ENCODE measurements at regions not wholly inside any gene's neighbourhood (a gene's known extent, or its start where the extent isn't known, plus 50 kb on each side); places are given as distances from the start of the nearest gene placed in this dataset.

DNA sequence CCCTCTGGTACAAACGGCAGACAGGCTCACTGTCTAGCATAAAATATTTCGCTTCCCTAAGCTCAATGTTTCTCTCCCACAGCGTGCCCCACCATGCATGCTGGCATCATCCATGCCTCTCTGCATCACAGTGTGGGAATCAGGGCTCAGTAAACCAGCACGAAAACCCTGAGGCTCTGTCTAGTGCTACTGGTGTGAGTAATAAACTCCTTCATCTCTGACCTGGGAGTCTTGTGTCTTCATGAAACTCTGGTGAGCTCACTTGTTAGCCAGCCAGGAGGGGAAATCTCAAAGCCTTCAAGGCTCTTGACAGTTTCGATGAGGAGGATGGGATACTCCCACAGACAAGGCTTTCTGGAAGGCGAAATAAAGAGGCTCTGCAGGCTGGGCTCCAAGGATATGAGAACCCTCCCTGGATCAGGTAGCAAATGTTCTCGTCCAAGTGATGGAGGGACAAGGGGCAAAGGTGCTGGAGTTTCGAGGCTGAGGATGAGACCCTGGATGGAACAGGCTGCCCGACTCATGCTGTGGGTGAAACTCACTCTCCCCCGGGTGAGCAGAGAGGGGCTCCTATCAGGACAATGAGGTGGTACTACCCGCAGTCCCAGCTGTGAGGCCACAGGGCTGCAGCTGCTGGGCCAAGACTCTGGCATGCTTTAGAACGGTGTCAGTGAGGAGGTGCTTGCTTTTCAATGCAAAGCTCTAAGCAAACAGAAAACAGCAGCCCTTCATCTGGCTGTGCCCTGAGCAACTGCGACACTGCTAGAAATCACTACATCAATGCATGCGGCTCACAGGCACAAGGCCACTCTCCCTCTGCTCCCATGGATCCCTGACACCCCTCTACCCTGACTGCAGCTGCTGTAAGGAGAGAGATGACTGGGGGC is 69.3 kb downstream of the SHANK2 start:
- Mint-ChIP-seq H3K27me3 (ENCODE audit: low read depth) (peaks cover 8% of the 10 kb centered on the region), H3K4me1 (no peaks in the 10 kb centered on the region), H3K4me3 (no peak overlapping the region), H3K27ac (ENCODE audit: unreplicated experiment) (no peak overlapping the region), H3K9me3 (no peaks in the 10 kb centered on the region), H3K36me3 (ENCODE audit: low read depth) (no peaks in the 10 kb centered on the region)
- no peak for DNase-seq (ENCODE audit: low read depth, low spot score)
- TF ChIP-seq, protein P1, sequence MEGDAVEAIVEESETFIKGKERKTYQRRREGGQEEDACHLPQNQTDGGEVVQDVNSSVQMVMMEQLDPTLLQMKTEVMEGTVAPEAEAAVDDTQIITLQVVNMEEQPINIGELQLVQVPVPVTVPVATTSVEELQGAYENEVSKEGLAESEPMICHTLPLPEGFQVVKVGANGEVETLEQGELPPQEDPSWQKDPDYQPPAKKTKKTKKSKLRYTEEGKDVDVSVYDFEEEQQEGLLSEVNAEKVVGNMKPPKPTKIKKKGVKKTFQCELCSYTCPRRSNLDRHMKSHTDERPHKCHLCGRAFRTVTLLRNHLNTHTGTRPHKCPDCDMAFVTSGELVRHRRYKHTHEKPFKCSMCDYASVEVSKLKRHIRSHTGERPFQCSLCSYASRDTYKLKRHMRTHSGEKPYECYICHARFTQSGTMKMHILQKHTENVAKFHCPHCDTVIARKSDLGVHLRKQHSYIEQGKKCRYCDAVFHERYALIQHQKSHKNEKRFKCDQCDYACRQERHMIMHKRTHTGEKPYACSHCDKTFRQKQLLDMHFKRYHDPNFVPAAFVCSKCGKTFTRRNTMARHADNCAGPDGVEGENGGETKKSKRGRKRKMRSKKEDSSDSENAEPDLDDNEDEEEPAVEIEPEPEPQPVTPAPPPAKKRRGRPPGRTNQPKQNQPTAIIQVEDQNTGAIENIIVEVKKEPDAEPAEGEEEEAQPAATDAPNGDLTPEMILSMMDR (conservative IDR thresholded peaks at IDR 0.05) = no peak

DNA sequence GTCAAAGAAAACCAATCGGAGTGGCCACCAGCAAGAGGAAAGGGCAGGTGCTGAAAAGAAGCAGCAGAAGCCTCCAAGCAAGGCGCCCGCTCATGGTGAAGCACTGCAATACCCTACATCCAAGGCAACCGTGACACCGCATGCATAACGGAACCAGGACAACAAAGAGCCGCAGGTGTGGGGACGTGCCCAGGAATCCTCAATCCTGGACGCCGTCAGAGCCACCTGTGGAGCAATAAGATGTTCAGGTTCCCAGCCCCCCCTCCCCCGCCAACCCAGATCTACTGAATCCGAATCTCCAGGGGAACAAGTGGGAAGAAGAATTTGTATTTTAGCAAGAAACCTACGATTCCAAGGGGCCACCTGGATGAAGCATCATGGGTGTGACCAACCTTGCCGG is 70.8 kb downstream of the SHANK2 start:
- H3K27me3 Mint-ChIP-seq (ENCODE audit: low read depth) = peaks cover 8% of the 10 kb centered on the region
- H3K4me3 Mint-ChIP-seq = no peak overlapping the region
- no peaks in the 10 kb centered on the region for H3K4me1 Mint-ChIP-seq
- TF ChIP-seq, protein P1 (conservative IDR thresholded peaks at IDR 0.05) = no peak
- peaks cover 5% of the 10 kb centered on the region for H3K9me3 Mint-ChIP-seq
- peaks cover 4% of the 10 kb centered on the region for H3K36me3 Mint-ChIP-seq (ENCODE audit: low read depth)
- no peak for DNase-seq (ENCODE audit: low read depth, low spot score)
- peak overlapping the region; percentile 50 for H3K27ac Mint-ChIP-seq (ENCODE audit: unreplicated experiment)

DNA sequence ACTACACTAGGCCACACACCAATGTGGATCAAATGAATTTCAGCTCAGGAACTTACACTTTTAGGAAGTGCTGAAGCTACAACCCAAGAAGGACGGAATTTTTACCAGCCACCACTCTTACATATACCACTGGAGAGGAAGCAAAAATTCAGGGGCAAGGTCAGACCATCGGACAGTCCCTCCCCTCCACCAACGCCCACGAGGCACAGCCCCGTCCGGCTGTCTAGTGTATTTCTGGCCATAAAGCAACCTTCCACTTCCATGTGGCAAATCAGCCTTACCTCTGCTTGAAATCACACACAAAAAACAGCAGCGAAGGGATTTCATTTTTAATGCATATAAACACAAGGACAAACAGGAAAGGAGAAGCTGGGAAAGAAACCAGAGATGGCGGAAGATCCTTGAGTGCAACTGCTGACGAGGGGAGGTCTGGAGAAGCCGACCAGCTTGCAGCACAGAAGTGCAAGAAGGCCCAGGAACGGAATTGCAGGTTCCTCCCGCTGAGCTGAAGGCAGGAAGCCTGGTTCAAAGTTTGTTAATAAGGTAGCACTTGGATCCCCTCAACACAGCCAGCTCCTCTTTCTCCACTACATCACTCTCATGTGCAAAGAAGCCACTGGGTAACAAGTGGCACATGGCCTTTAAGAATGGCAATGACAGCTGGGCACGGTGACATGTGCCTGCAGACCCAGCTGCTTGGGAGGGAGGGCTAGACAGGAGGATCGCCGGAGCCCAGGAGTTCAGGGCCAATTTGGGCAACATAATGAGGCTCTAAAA is 71.5 kb downstream of the SHANK2 start:
- TF ChIP-seq, protein P1 (conservative IDR thresholded peaks at IDR 0.05) = no peak
- peaks cover 8% of the 10 kb centered on the region for H3K9me3 Mint-ChIP-seq
- H3K4me1 Mint-ChIP-seq = no peaks in the 10 kb centered on the region
- peaks cover 4% of the 10 kb centered on the region for H3K36me3 Mint-ChIP-seq (ENCODE audit: low read depth)
- no peak for DNase-seq (ENCODE audit: low read depth, low spot score)
- peak overlapping the region; percentile 50 for H3K27ac Mint-ChIP-seq (ENCODE audit: unreplicated experiment)
- no peak overlapping the region for H3K4me3 Mint-ChIP-seq
- H3K27me3 Mint-ChIP-seq (ENCODE audit: low read depth) = peaks cover 8% of the 10 kb centered on the region

DNA sequence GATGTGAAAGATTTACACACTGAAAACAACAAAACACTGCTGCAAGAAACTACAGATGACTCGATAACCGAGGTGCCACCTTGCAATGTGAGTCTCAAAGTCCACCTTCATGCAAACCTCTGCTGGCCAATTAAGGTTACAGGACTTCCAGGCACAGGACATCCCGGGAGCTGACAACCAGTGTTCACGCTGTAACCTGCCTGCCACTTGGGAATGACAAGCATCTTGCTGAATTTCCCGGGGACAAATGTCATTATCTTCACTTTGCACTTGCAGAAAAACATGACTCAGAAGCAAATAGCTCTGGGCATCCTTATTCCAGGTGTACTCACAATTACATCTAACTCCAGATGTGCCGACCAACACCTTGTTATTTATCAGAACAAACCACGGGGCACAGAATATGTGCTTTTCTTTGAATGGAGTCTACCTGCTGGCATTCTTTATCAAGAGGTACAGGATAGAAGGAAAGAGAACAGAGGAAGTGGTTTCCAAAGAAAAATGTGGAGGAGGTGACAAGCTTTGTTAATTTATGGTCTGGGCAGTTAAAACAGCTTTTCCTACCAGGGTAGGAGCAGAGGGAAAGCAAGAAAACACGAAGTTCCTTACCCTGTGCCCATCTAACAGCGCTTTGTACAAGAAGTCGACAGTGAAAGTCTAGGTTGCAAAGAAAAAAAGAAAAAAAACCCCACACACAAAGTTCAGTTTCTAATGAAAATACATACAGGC is 72.3 kb downstream of the SHANK2 start:
- Mint-ChIP-seq H3K4me3 (no peak overlapping the region), H3K36me3 (ENCODE audit: low read depth) (peaks cover 4% of the 10 kb centered on the region), H3K27ac (ENCODE audit: unreplicated experiment) (no peak overlapping the region), H3K4me1 (no peaks in the 10 kb centered on the region), H3K9me3 (peaks cover 8% of the 10 kb centered on the region), H3K27me3 (ENCODE audit: low read depth) (peaks cover 9% of the 10 kb centered on the region)
- TF ChIP-seq, protein P1 (conservative IDR thresholded peaks at IDR 0.05) = no peak
- DNase-seq (ENCODE audit: low read depth, low spot score) = no peak

DNA sequence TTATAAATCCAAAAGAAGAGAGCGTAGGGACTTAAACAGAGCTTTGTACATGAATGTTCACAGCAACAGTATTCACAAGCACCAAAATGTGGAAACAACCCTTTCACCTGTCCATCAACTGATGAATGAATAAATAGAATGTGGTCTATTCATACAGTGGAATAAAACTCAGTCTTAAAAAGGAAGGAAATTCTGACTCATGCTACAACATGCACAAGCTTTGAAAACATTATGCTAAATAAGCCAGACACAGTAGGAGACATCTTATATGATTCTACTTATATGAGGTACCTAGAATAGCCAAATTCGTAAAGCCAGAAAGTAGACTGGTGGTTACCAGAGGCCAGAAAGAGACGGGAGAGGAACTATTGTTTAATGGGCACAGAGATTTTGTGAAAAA is 74.3 kb downstream of the SHANK2 start:
- peaks cover 8% of the 10 kb centered on the region for H3K36me3 Mint-ChIP-seq (ENCODE audit: low read depth)
- no peaks in the 10 kb centered on the region for H3K4me1 Mint-ChIP-seq
- no peak overlapping the region for H3K27ac Mint-ChIP-seq (ENCODE audit: unreplicated experiment)
- DNase-seq (ENCODE audit: low read depth, low spot score) = no peak
- H3K4me3 Mint-ChIP-seq = no peak overlapping the region
- peaks cover 21% of the 10 kb centered on the region for H3K27me3 Mint-ChIP-seq (ENCODE audit: low read depth)
- TF ChIP-seq, protein P1 (conservative IDR thresholded peaks at IDR 0.05) = no peak
- H3K9me3 Mint-ChIP-seq = peaks cover 13% of the 10 kb centered on the region

Measured in neural crest cell (in vitro differentiated cells).